GM18858 (cell line): ENCODE measurements at regions not wholly inside any gene's neighbourhood (a gene's known extent, or its start where the extent isn't known, plus 50 kb on each side); places are given as distances from the start of the nearest gene placed in this dataset.
"Not testable (repeated sequence)": the region's sequence is repeated elsewhere in the genome, so short reads cannot be mapped to it uniquely, and the experiment has no call there.

ENCODE experiments used
- ATAC-seq: cut with Tn5 transposase; IDR thresholded peaks from one replicate; pipeline ENCODE4 v1.9.1; 2021; ENCODE audit not compliant: unreplicated experiment

- no peak for ATAC-seq
These were observed 418.2 kb upstream of the ZEB2 start for GRCh38 chr2:144937910-144938709.

GRCh38 chr2:144937066-144937465, 417.1 kb upstream of the ZEB2 start:
- ATAC-seq = no peak

- ATAC-seq = no peak
These were observed 416.5 kb upstream of the ZEB2 start for GRCh38 chr2:144936442-144936841.

GRCh38 chr2:144935736-144936135, 415.8 kb upstream of the ZEB2 start:
- ATAC-seq = no peak

- ATAC-seq = no peak
These were observed 415.3 kb upstream of the ZEB2 start for GRCh38 chr2:144935191-144935590.

- ATAC-seq = no peak
These were observed 412.0 kb upstream of the ZEB2 start for GRCh38 chr2:144931960-144932359.

- ATAC-seq = no peak
These were observed 411.6 kb upstream of the ZEB2 start for GRCh38 chr2:144931480-144931879.

GRCh38 chr2:144927429-144927828, 407.5 kb upstream of the ZEB2 start:
- ATAC-seq = no peak

- no peak for ATAC-seq
These were observed 406.0 kb upstream of the ZEB2 start for GRCh38 chr2:144925886-144926285.

- ATAC-seq = no peak
These were observed 404.9 kb upstream of the ZEB2 start for GRCh38 chr2:144924827-144925226.

- no peak for ATAC-seq
These were observed 402.6 kb upstream of the ZEB2 start for GRCh38 chr2:144922519-144922918.

- no peak for ATAC-seq
These were observed 401.0 kb upstream of the ZEB2 start for GRCh38 chr2:144920755-144921530.

- ATAC-seq = no peak
These were observed 394.9 kb upstream of the ZEB2 start for GRCh38 chr2:144914622-144915318.

GRCh38 chr2:144914113-144914512, 394.2 kb upstream of the ZEB2 start:
- ATAC-seq = no peak

GRCh38 chr2:144912206-144912605, 392.3 kb upstream of the ZEB2 start:
- ATAC-seq = no peak

- ATAC-seq = no peak
These were observed 386.0 kb upstream of the ZEB2 start for GRCh38 chr2:144905956-144906355.

GRCh38 chr2:144904612-144905011, 384.7 kb upstream of the ZEB2 start:
- no peak for ATAC-seq

- not testable (repeated sequence) for ATAC-seq
These were observed 383.1 kb upstream of the ZEB2 start for GRCh38 chr2:144903045-144903444.

GRCh38 chr2:144901386-144901785, 381.5 kb upstream of the ZEB2 start:
- ATAC-seq = not testable (repeated sequence)

- no peak for ATAC-seq
These were observed 376.4 kb upstream of the ZEB2 start for GRCh38 chr2:144896341-144896740.
